A549 (cell line): ENCODE measurements at regions not wholly inside any gene's neighbourhood (a gene's known extent, or its start where the extent isn't known, plus 50 kb on each side); places are given as distances from the start of the nearest gene placed in this dataset.

ENCODE experiments used
- ATAC-seq, 2 experiments: fragments of 200-7000 bp in 1 of 2; fragments of >200 bp in 1 of 2; cut with Nextera tagmentation in 1 of 2; cut with Tn5 transposase in 1 of 2; 3 replicates each; pipeline versions ENCODE4 v1.8.0 to v1.9.1; 2018 to 2020; ENCODE audit warnings: mild to moderate bottlenecking in 1 of 2, moderate library complexity in 1 of 2
- CTCF ChIA-PET: fragments of 300-600 bp; sonication (Branson Sonifier 250); formaldehyde crosslinking; extraction: SDS; loops from one replicate; lab custom pipeline; 2021; ENCODE audit warnings: antibody characterized with exemption, inconsistent platforms; lab: Yijun Ruan, JAX
- POLR2A ChIA-PET: fragments of 350-600 bp; formaldehyde crosslinking; extraction: SDS; loops from one replicate; lab custom pipeline; 2021; ENCODE audit warnings: antibody characterized with exemption, inconsistent platforms; lab: Yijun Ruan, JAX
- DNase-seq, 2 experiments: peaks; one replicate each; pipeline versions ENCODE4 v3.0.0 to v3.0.0-alpha.2; 2011 to 2016; ENCODE audit warnings: low read depth in 1 of 2, low spot score in 1 of 2
- FAIRE-seq: peaks from 2 replicates; lab custom pipeline; 2011; peaks lifted over from hg19 to GRCh38; lab: Jason Lieb, UNC
- H3K27ac ChIP-seq, 2 experiments: fragments of >200 bp; sonication (Bioruptor Twin); formaldehyde crosslinking; 3 replicates each; pipeline ENCODE4 v1.5.1; 2016 to 2017
- H3K4me1 ChIP-seq: fragments of >200 bp; sonication (Bioruptor Twin); formaldehyde crosslinking; 3 replicates; pipeline ENCODE4 v1.6.1; 2016
- H3K4me2 ChIP-seq: fragments of >200 bp; sonication (Bioruptor Twin); formaldehyde crosslinking; 3 replicates; pipeline ENCODE4 v1.6.1; 2016
- H3K4me3 ChIP-seq: fragments of >200 bp; sonication (Bioruptor Twin); formaldehyde crosslinking; 3 replicates; pipeline ENCODE4 v1.5.1; 2016
- H3K9me3 ChIP-seq: fragments of >200 bp; sonication (Bioruptor Twin); formaldehyde crosslinking; 3 replicates; pipeline ENCODE4 v1.6.1; 2016
- BCL3 ChIP-seq: fragments of >200 bp; sonication (Bioruptor Twin); formaldehyde crosslinking; IDR thresholded peaks from 3 replicates; pipeline ENCODE4 v1.6.1; 2016
- CBX2 ChIP-seq: fragments of 200-600 bp; sonication (generic); IDR thresholded peaks from 2 replicates; pipeline ENCODE4 v1.6.1; 2016; ENCODE audit warnings: low read depth, mild to moderate bottlenecking, borderline replicate concordance
- CEBPB ChIP-seq, 2 experiments: fragments of >200 bp in 1 of 2; sonication (Bioruptor Twin) in 1 of 2; formaldehyde crosslinking in 1 of 2; IDR thresholded peaks; 2 replicates each; pipeline ENCODE4 v1.6.1; 2012 to 2016
- CHD4 ChIP-seq: fragments of 200-600 bp; sonication (generic); IDR thresholded peaks from 2 replicates; pipeline ENCODE4 v1.6.1; 2016; ENCODE audit warnings: antibody characterized with exemption, mild to moderate bottlenecking, borderline replicate concordance
- EP300 ChIP-seq, 2 experiments: fragments of >200 bp; sonication (Bioruptor Twin); formaldehyde crosslinking; IDR thresholded peaks; 2 replicates in 1 of 2; 3 replicates in 1 of 2; pipeline ENCODE4 v1.6.1; 2016 to 2017
- ESRRA ChIP-seq: fragments of 150-350 bp; IDR thresholded peaks from 2 replicates; pipeline ENCODE4 v1.6.1; 2014; ENCODE audit warnings: mild to moderate bottlenecking, low read length, borderline replicate concordance
- FOSL2 ChIP-seq, 2 experiments: fragments of 450-650 bp in 1 of 2; fragments of >200 bp in 1 of 2; sonication (Bioruptor Twin) in 1 of 2; formaldehyde crosslinking; IDR thresholded peaks; 2 replicates each; pipeline versions ENCODE4 v1.5.0 to v1.6.1; 2016 to 2020; ENCODE audit warnings: mild to moderate bottlenecking in 1 of 2, moderate library complexity in 1 of 2
- FOXS1 ChIP-seq: fragments of 250-450 bp; sonication (Bioruptor Pico); IDR thresholded peaks from 2 replicates; pipeline ENCODE4 v1.5.0; 2020; ENCODE audit warnings: mild to moderate bottlenecking, moderate library complexity
- GATA3 ChIP-seq: IDR thresholded peaks from 2 replicates; pipeline ENCODE4 v1.6.1; 2012; ENCODE audit warnings: borderline replicate concordance
- HDAC2 ChIP-seq: fragments of 200-600 bp; sonication (generic); IDR thresholded peaks from 2 replicates; pipeline ENCODE4 v1.6.1; 2016
- JUN ChIP-seq, 2 experiments: fragments of >200 bp; sonication (Bioruptor Twin); formaldehyde crosslinking; IDR thresholded peaks; 2 replicates in 1 of 2; 3 replicates in 1 of 2; pipeline ENCODE4 v1.6.1; 2016 to 2017
- JUNB ChIP-seq: fragments of >200 bp; sonication (Bioruptor Twin); formaldehyde crosslinking; IDR thresholded peaks from 2 replicates; pipeline ENCODE4 v1.6.1; 2016
- KDM5A ChIP-seq: fragments of 200-600 bp; sonication (generic); IDR thresholded peaks from 2 replicates; pipeline ENCODE4 v1.6.1; 2016; ENCODE audit warnings: antibody characterized with exemption, mild to moderate bottlenecking
- MAFK ChIP-seq: fragments of 450-650 bp; IDR thresholded peaks from 2 replicates; pipeline ENCODE4 v1.6.1; 2014; ENCODE audit not compliant: partially characterized antibody
- MAZ ChIP-seq: fragments of 150-350 bp; IDR thresholded peaks from 2 replicates; pipeline ENCODE4 v1.6.1; 2014; ENCODE audit warnings: antibody characterized with exemption, low read depth, low read length, borderline replicate concordance
- PBX3 ChIP-seq: IDR thresholded peaks from 2 replicates; pipeline ENCODE4 v1.6.1; 2012
- PHF8 ChIP-seq: fragments of 200-600 bp; sonication (generic); IDR thresholded peaks from 2 replicates; pipeline ENCODE4 v1.6.1; 2016; ENCODE audit warnings: low read depth, mild to moderate bottlenecking, antibody characterized with exemption, moderate library complexity, borderline replicate concordance
- RAD21 ChIP-seq, 2 experiments: fragments of >200 bp in 1 of 2; sonication (Bioruptor Twin) in 1 of 2; formaldehyde crosslinking in 1 of 2; IDR thresholded peaks in 1 of 2; conservative IDR thresholded peaks in 1 of 2; 2 replicates in 1 of 2; 3 replicates in 1 of 2; pipeline ENCODE4 v1.6.1; 2012 to 2018; ENCODE audit warnings: inconsistent platforms in 1 of 2
- RARB ChIP-seq: fragments of 250-450 bp; sonication (Bioruptor Pico); IDR thresholded peaks from 2 replicates; pipeline ENCODE4 v1.8.0; 2021; ENCODE audit warnings: mild to moderate bottlenecking, moderate library complexity
- SMC3 ChIP-seq: fragments of >200 bp; sonication (Bioruptor Twin); formaldehyde crosslinking; IDR thresholded peaks from 3 replicates; pipeline ENCODE4 v1.6.1; 2018; ENCODE audit warnings: inconsistent platforms
- SREBF2 ChIP-seq: fragments of 450-650 bp; IDR thresholded peaks from 2 replicates; pipeline ENCODE4 v1.6.1; 2014; ENCODE audit warnings: mild to moderate bottlenecking, moderate library complexity
- WGBS: methylation state at CpG from one replicate; pipeline ENCODE4 v1.1.6; 2017; ENCODE audit errors: missing lambda C conversion rate; 5-methylcytosine and 5-hydroxymethylcytosine counted together
- TF ChIP-seq, protein P1 (sequence below): fragments of 250-450 bp; sonication (Bioruptor Pico); IDR thresholded peaks from 2 replicates; pipeline ENCODE4 v1.5.0; 2020; ENCODE audit warnings: low read depth, mild to moderate bottlenecking, moderate library complexity
- TF ChIP-seq, protein P2 (sequence below): IDR thresholded peaks from 2 replicates; pipeline ENCODE4 v1.6.1; 2012
- TF ChIP-seq, protein P3 (sequence below): fragments of >200 bp; sonication (Bioruptor Twin); formaldehyde crosslinking; IDR thresholded peaks from 3 replicates; pipeline ENCODE4 v1.5.1; 2016

DNA sequence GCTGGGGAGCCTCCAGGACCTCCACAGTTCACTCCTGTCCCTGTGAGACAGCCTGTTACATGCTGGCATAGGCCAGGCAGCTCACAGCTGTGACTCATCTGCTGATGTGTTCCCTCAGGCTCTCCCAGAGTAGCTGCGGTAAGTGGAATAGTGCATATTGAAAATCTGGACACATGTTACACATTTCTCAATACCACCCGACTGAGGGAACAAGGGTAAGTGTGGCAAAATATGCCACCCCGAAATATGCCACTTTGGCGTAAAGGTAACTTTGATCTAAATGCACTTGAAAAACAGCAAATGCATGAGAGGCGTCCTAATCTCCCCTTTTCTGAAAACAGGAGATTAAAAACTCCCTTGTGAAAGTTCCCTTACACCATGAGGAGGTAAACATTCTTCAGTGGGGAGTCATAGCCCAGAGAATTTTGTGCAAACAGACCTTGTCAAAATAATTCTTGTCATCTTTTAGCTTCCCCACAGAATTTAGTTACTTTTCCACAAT lies 557.9 kb downstream of the CCDC85A start:
- 3% methylated on average over 5 of the region's 5 CpGs for WGBS
- ChIA-PET POLR2A (interaction anchor here (2.0 kb wide), 1 partner anchor 292 kb away, joined by 6 read pairs; no protein-coding TSS in a partner anchor), CTCF (interaction anchor here (0.8 to 2.5 kb wide), 3 partner anchors 180 to 558 kb away, joined by 3 to 9 read pairs (median 4); partner anchors contain the start of gene CCDC85A)
- Histone ChIP-seq H3K9me3 (no peaks in the 10 kb centered on the region), H3K4me2 (peak overlapping the region; percentile 66), H3K27ac (peak overlapping the region; percentile 84 to 87), H3K4me1 (peaks cover 31% of the 10 kb centered on the region), H3K4me3 (peak overlapping the region; percentile 19; the same call in 2 of the 3 replicates)
- TF ChIP-seq, protein P1, sequence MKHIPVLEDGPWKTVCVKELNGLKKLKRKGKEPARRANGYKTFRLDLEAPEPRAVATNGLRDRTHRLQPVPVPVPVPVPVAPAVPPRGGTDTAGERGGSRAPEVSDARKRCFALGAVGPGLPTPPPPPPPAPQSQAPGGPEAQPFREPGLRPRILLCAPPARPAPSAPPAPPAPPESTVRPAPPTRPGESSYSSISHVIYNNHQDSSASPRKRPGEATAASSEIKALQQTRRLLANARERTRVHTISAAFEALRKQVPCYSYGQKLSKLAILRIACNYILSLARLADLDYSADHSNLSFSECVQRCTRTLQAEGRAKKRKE, result 0 out of 2 replicates have a peak, but pooled peaks have one; percentile 24
- 0 out of 2 replicates have a peak, but pooled peaks have one; percentile 24 for TF ChIP-seq RARB
- TF ChIP-seq FOXS1 (CRISPR knock-in tag), result no peak
- peak; percentile 26 for TF ChIP-seq MAFK
- peak; percentile 88 for TF ChIP-seq FOSL2 (IDR thresholded peaks at IDR 0.05)
- peak; percentile 88 for TF ChIP-seq FOSL2 (CRISPR knock-in tag; IDR thresholded peaks at IDR 0.05)
- TF ChIP-seq PHF8, result no peak
- peak; percentile 83 to 92 for TF ChIP-seq JUN (IDR thresholded peaks at IDR 0.05)
- TF ChIP-seq JUNB, result peak; percentile 95
- peak; percentile 75 for TF ChIP-seq GATA3
- TF ChIP-seq SMC3, result no peak; the same call in 1 of the 3 replicates
- TF ChIP-seq MAZ, result no peak
- no peak for TF ChIP-seq CBX2
- TF ChIP-seq PBX3, result no peak
- TF ChIP-seq RAD21 (conservative IDR thresholded peaks at IDR 0.05 in 1 of 2, IDR thresholded peaks at IDR 0.05 in 1 of 2), result peak in 1 of 2 experiments; percentile 22
- TF ChIP-seq, protein P2, sequence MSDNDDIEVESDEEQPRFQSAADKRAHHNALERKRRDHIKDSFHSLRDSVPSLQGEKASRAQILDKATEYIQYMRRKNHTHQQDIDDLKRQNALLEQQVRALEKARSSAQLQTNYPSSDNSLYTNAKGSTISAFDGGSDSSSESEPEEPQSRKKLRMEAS, result peak; percentile 85
- TF ChIP-seq HDAC2, result no peak
- peak; percentile 51; the same call in 1 of the 3 replicates for TF ChIP-seq BCL3
- TF ChIP-seq ESRRA, result no peak
- TF ChIP-seq SREBF2, result no peak
- peak; percentile 90 to 94 for TF ChIP-seq CEBPB (IDR thresholded peaks at IDR 0.05)
- TF ChIP-seq EP300 (IDR thresholded peaks at IDR 0.05), result peak; percentile 44 to 72; a peak in 3 of 5 replicates
- TF ChIP-seq, protein P3, sequence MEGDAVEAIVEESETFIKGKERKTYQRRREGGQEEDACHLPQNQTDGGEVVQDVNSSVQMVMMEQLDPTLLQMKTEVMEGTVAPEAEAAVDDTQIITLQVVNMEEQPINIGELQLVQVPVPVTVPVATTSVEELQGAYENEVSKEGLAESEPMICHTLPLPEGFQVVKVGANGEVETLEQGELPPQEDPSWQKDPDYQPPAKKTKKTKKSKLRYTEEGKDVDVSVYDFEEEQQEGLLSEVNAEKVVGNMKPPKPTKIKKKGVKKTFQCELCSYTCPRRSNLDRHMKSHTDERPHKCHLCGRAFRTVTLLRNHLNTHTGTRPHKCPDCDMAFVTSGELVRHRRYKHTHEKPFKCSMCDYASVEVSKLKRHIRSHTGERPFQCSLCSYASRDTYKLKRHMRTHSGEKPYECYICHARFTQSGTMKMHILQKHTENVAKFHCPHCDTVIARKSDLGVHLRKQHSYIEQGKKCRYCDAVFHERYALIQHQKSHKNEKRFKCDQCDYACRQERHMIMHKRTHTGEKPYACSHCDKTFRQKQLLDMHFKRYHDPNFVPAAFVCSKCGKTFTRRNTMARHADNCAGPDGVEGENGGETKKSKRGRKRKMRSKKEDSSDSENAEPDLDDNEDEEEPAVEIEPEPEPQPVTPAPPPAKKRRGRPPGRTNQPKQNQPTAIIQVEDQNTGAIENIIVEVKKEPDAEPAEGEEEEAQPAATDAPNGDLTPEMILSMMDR, result no peak
- no peak for TF ChIP-seq KDM5A
- TF ChIP-seq CHD4, result no peak
- DNase-seq (peak; percentile 84 to 91), ATAC-seq (peak; percentile 100), FAIRE-seq (peak; percentile 98)
